Suppressor macrophage (primary cell): ENCODE measurements at regions not wholly inside any gene's neighbourhood (a gene's known extent, or its start where the extent isn't known, plus 50 kb on each side); places are given as distances from the start of the nearest gene placed in this dataset.
A peak's percentile ranks its signal among the peaks of the same experiment; 100 is the strongest.

ENCODE experiments used
- DNase-seq, 4 experiments: peaks; one replicate each; pipeline ENCODE4 v3.0.0-alpha.2; 2020 to 2022

- DNase-seq, result no peak
These were observed 112.4 kb upstream of the SPACA1 start for GRCh38 chr6:87935196-87935595.

DNA sequence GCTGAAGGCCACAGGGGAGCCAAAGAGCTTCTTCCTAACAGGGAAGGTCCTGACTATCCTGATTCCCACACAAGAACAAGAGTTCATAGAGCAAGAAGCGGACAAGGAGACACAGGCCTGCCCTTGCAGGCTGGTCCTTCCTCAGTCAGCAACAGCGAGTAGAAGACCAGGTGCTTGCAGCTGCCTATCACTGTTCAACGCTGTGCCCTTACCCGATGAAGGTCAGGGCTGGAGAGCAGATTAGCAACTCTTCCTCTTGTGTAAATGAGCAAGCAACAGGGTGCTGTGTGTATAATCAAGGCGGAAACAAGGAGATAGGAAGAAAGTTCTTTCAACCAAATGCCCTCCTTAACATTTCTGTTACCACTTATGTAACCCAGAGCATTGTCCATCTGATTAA is 115.3 kb upstream of the SPACA1 start:
- no peak for DNase-seq

DNA sequence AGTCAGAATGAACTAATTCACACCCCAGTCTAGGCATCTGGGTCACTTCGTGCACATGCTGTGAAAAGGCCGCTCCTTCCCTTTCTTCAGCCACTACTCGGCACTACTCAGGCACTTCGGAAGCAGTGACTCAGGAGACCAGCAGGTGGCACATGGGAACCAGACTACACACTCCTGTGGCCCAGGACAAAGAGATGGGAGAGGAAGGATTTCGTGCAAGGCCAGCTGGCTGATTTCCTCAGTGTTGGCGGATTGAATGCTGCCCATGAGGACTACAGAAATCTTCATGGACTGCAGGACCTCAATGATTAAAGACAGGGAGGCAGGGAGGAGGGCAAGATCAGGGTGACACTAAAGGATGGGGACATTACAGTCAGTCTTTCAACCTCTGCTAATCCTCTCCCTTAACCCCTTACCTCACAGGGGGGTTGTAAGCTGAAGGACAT is 117.8 kb upstream of the SPACA1 start:
- DNase-seq, result peak; percentile 74 to 89 (median 84)

GRCh38 chr6:87926687-87927086 is 121.0 kb upstream of the SPACA1 start:
- no peak for DNase-seq

GRCh38 chr6:87926072-87926471 is 121.6 kb upstream of the SPACA1 start:
- DNase-seq, result no peak

DNA sequence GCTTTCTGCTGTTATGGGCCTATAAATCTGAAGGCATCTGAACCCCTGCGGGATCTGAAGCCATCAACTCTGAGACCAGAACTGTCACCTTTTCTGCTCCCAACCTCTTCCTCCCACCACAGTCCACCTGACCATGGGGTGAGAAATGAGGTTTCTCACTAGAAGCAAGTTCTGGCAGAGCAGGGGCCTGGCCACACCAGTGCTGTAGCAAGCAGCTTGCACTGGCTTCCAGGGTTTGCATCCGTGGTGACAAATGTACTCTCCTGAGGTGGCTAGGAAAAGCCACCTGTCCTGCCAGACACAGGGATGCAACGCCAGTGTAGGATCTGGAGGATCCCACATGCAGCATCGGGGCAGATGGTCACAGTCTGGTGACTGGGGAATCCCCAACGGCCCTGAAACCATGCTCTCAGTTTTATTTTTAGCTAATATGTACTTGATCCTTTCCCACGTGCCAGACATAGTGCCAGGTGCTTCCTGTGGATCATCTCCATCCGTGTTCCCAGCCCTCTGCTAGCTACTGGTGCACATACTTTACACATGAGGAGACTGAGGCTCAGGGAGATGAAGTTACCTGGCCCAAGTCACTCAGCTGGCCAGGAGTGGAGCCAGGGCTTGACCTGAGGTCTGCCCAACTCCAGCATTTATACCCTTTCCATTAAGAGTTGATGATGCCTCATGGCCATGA is 122.1 kb upstream of the SPACA1 start:
- DNase-seq, result peak in 1 of 4 experiments; percentile 7

- no peak for DNase-seq
These were observed 124.1 kb upstream of the SPACA1 start for GRCh38 chr6:87923389-87924050.

DNA sequence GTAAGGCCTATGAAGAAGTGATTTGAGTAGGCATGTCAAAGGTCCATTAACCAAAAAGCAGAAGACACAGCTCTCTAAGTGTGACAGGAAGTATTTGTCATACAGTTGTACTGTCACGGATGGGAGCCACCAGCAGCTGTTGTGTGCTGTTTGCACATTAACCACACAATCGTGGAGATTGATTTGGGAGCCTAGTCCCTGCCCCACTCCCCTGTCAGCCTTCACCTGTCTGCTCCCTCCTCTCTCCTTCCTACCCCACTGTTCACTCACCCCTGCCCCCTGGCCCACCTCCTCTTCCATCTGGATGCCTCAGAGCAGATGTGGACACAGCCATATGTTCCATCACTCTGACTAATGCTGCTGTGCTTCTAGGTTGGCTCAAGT is 124.7 kb upstream of the SPACA1 start:
- peak; percentile 37 to 76 (median 70) for DNase-seq

GRCh38 chr6:87922196-87922946 is 125.3 kb upstream of the SPACA1 start:
- no peak for DNase-seq

- DNase-seq, result no peak
These were observed 126.6 kb upstream of the SPACA1 start for GRCh38 chr6:87921034-87921433.

DNA sequence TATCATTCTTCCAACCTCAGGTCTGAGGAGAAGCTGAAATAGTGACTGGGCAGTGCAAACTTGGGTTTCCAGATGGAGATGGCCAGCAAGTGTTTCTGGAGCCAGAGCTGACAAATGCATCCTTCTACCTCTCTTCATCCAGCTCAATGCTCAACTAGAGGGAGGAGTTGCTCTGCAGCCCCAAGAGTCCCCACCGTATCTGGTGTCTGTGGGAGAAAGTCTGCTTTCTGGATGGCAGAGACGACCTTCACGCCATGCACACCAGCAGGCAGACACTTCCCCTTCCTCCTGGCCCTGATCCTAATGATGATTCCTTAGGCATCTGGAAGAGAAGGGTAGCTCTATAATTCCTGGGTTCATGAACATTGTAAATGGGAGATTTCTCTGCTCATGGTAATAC is 127.4 kb upstream of the SPACA1 start:
- no peak for DNase-seq

- DNase-seq, result no peak
These were observed 128.2 kb upstream of the SPACA1 start for GRCh38 chr6:87919416-87919815.

- no peak for DNase-seq
These were observed 128.6 kb upstream of the SPACA1 start for GRCh38 chr6:87919001-87919400.

GRCh38 chr6:87918461-87918941 is 129.1 kb upstream of the SPACA1 start:
- no peak for DNase-seq

GRCh38 chr6:87917886-87918285 is 129.8 kb upstream of the SPACA1 start:
- DNase-seq, result no peak

- no peak for DNase-seq
These were observed 131.2 kb upstream of the SPACA1 start for GRCh38 chr6:87916446-87916845.

DNA sequence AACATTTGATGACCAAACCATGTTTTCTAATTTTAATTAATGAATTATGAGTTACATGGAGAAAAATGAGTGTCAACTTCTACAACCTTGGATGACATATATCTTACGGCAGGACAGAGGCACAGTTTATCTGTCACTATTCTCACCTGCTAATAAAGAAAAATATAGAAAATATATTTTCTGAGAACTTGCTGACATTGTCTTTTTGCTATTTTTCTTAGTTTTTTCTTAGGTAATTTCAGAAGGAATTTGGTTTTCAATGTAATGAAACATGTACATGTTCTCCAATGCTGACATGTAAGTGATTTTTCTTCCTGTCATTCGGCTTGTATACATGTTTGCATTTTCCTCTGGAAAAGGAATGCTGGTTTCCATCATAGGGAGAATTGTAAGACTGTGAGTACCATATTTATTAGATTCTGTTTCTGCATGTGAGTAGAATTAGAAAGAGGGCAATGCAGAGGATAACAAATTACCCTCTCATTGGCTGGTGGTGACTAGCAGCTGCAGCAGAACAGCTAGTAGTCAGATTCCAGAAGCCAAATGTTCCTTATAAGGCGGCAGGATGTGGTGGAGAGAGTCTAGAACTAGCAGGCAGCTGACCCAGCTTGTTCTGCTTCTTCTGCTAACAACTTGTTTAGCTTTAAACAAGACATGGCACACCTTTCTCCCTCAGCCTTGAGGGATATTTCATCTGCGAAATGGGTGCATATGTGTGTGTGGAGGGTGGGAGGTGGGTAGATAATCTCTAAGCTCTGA is 132.8 kb upstream of the SPACA1 start:
- no peak for DNase-seq

- no peak for DNase-seq
These were observed 133.7 kb upstream of the SPACA1 start for GRCh38 chr6:87913974-87914373.

DNA sequence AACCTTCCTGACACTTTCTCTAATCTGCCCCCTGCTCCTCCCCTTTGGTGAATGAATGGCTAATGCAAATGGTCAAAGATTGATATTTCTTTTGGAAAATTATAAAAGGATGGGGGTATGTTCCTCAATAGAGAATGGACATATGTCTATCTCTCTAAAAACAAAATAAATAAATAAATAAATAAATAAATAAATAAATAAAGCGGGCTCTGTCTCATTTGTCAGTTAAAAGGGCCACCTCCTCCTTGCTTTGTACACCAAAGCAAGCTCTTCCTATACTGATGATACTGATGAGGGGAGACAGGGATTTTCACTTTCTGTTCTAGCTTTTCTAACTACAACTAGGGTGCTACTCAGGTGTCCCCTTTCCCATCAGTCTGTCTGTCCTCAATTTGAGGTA is 135.5 kb upstream of the SPACA1 start:
- no peak for DNase-seq

GRCh38 chr6:87909849-87910248 is 137.8 kb upstream of the SPACA1 start:
- DNase-seq, result no peak

GRCh38 chr6:87908978-87909811 is 138.4 kb upstream of the SPACA1 start:
- DNase-seq, result no peak

DNA sequence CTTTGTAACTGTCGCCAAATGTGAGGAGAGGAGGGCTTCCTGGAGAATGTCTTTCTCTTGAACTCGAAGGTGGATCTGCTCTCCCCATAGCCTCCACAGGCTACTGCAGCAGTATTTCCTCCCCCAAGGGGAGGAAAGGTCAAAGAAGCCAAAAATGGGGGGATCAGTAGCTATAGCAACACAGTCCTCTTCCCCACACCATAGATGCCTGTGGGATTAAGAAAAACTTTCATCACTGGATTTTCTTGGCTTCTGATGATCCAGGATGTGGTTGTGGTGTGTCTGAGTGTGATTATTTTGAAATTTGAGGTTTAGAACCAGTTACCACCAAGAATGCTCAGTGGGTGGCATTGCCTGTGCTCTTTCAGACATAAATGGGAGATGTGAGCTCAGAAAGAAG is 140.1 kb upstream of the SPACA1 start:
- no peak for DNase-seq
